ENCODE measurements at regions not wholly inside any gene's neighbourhood (a gene's known extent, or its start where the extent isn't known, plus 50 kb on each side); places are given as distances from the start of the nearest gene placed in this dataset.

- TF ChIP-seq CTCF (IDR thresholded peaks at IDR 0.05; ENCODE audit: low read length) = no peak
- no peak for TF ChIP-seq EZH2 (optimal IDR thresholded peaks at IDR 0.05; ENCODE audit: low read depth, low read length)
These were observed 179.6 kb downstream of the RASSF9 start for GRCh38 chr12:85656561-85656960.
